ENCODE measurements at regions not wholly inside any gene's neighbourhood (a gene's known extent, or its start where the extent isn't known, plus 50 kb on each side); places are given as distances from the start of the nearest gene placed in this dataset.

DNA sequence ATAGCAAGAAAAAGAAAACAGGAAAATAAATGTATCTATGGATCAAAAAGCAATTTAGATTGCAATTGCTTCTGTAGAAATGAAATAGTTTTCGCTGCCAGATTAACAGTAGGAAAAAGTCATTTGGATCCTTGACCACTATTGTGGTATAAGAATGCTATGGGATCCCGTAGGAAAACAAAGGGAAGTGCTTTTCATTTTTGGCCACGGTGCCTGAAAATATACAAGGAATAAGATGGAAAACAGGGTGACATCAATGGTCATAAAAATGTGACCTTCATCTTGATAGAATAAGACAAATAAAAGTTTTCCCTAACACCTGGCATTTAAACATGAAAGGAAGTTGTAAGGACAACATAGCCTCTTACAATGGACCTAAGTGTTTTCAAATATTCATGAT, 622.8 kb downstream of the DACH1 start:
- H3K4me3 Mint-ChIP-seq (ENCODE audit: low read depth, unreplicated experiment) = no peak overlapping the region
- DNase-seq = no peak
- TF ChIP-seq, protein P1, sequence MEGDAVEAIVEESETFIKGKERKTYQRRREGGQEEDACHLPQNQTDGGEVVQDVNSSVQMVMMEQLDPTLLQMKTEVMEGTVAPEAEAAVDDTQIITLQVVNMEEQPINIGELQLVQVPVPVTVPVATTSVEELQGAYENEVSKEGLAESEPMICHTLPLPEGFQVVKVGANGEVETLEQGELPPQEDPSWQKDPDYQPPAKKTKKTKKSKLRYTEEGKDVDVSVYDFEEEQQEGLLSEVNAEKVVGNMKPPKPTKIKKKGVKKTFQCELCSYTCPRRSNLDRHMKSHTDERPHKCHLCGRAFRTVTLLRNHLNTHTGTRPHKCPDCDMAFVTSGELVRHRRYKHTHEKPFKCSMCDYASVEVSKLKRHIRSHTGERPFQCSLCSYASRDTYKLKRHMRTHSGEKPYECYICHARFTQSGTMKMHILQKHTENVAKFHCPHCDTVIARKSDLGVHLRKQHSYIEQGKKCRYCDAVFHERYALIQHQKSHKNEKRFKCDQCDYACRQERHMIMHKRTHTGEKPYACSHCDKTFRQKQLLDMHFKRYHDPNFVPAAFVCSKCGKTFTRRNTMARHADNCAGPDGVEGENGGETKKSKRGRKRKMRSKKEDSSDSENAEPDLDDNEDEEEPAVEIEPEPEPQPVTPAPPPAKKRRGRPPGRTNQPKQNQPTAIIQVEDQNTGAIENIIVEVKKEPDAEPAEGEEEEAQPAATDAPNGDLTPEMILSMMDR (IDR thresholded peaks at IDR 0.05; ENCODE audit: unreplicated experiment) = no peak
- CTCF ChIA-PET = no interaction called here
- BruUV-seq (replicated peaks) = no TSS peak
- no peaks in the 10 kb centered on the region for H3K9me3 Mint-ChIP-seq (ENCODE audit: low read depth, unreplicated experiment)
- intact Hi-C loops (cut with micrococcal nuclease; ENCODE audit: unreplicated experiment) = no loop called here
- H3K27ac Mint-ChIP-seq (ENCODE audit: unreplicated experiment) = no peak overlapping the region
- H3K4me1 Mint-ChIP-seq (ENCODE audit: low read depth, unreplicated experiment) = no peaks in the 10 kb centered on the region
- H3K36me3 Mint-ChIP-seq (ENCODE audit: insufficient read depth, unreplicated experiment) = no peaks in the 10 kb centered on the region
- H3K27me3 Mint-ChIP-seq (ENCODE audit: unreplicated experiment) = no peaks in the 10 kb centered on the region

DNA sequence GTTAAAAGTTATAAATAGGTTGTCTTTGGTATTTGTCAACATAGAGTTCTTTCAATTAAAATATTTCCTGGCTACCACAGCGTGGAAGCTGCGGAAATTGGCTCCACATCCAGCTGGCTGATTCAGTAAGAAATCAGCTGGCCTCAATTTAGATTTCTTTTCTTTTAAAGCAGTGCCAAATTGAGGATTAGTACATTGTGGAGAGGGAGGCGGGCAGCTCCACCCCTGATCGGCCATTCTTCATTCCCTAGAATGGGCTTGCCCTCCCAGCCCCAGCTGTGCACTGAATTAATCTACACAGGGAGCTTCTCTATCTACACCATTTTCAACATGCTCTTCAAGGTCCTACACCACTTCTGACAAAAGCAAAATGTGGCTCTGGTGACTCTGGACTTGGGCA, 624.8 kb downstream of the DACH1 start:
- intact Hi-C loops (cut with micrococcal nuclease; ENCODE audit: unreplicated experiment) = no loop called here

DNA sequence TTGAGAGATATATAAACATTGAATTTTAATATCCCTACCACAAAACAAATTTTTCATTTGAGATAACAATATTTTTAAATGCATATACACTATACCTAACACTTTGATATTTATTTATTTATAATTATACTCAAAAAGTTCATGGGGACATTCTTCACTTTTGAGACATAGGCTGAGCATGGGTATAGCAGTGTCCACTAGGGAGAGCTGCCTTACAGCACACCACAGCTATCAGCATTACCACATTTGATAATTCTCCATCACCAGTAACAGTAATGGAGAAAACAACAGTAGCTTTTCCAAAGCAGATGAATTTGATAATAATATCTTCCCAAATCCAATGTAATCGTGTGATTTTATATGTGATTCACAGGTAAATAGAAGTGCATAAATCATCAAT, 626.1 kb downstream of the DACH1 start:
- no peaks in the 10 kb centered on the region for H3K27me3 Mint-ChIP-seq (ENCODE audit: unreplicated experiment)
- no peak overlapping the region for H3K27ac Mint-ChIP-seq (ENCODE audit: unreplicated experiment)
- TF ChIP-seq, protein P1 (IDR thresholded peaks at IDR 0.05; ENCODE audit: unreplicated experiment) = no peak
- no peaks in the 10 kb centered on the region for H3K4me1 Mint-ChIP-seq (ENCODE audit: low read depth, unreplicated experiment)
- intact Hi-C loops (cut with micrococcal nuclease; ENCODE audit: unreplicated experiment) = no loop called here
- no TSS peak for BruUV-seq (replicated peaks)
- no peak for DNase-seq
- no peaks in the 10 kb centered on the region for H3K9me3 Mint-ChIP-seq (ENCODE audit: low read depth, unreplicated experiment)
- CTCF ChIA-PET = interaction anchor here (0.6 kb wide), 1 partner anchor 638 kb away, joined by 4 read pairs; no protein-coding TSS in a partner anchor
- no peak overlapping the region for H3K4me3 Mint-ChIP-seq (ENCODE audit: low read depth, unreplicated experiment)
- no peaks in the 10 kb centered on the region for H3K36me3 Mint-ChIP-seq (ENCODE audit: insufficient read depth, unreplicated experiment)

More for the DNA sequence above, 624.8 kb downstream of the DACH1 start:
- no peaks in the 10 kb centered on the region for H3K36me3 Mint-ChIP-seq (ENCODE audit: insufficient read depth, unreplicated experiment)
- TF ChIP-seq, protein P1 (IDR thresholded peaks at IDR 0.05; ENCODE audit: unreplicated experiment) = no peak
- no TSS peak for BruUV-seq (replicated peaks)
- no peaks in the 10 kb centered on the region for H3K27me3 Mint-ChIP-seq (ENCODE audit: unreplicated experiment)
- no peak overlapping the region for H3K4me3 Mint-ChIP-seq (ENCODE audit: low read depth, unreplicated experiment)
- no peak for DNase-seq
- H3K27ac Mint-ChIP-seq (ENCODE audit: unreplicated experiment) = no peak overlapping the region
- H3K4me1 Mint-ChIP-seq (ENCODE audit: low read depth, unreplicated experiment) = no peaks in the 10 kb centered on the region
- no peaks in the 10 kb centered on the region for H3K9me3 Mint-ChIP-seq (ENCODE audit: low read depth, unreplicated experiment)
- CTCF ChIA-PET = no interaction called here

DNA sequence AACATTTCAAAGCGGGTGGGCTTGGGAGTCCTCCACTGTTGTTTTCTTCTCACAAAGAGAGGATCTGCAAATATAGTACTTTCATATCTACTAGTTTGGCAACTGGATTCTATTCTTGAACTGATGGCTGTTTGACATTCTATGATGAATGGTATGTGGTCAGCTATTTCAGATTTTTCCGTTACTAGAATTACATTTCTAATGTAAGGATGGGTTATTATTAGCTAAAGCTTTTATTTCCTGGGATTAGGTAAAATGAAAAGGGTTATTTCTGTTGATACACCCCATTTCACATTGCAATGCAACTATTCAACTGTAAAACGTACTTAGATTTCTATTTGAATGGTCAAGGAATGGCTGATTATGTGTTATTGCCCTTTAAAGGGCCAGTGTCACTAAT, 629.7 kb downstream of the DACH1 start:
- no peaks in the 10 kb centered on the region for H3K36me3 Mint-ChIP-seq (ENCODE audit: insufficient read depth, unreplicated experiment)
- intact Hi-C loops (cut with micrococcal nuclease; ENCODE audit: unreplicated experiment) = no loop called here
- no peaks in the 10 kb centered on the region for H3K9me3 Mint-ChIP-seq (ENCODE audit: low read depth, unreplicated experiment)
- H3K27ac Mint-ChIP-seq (ENCODE audit: unreplicated experiment) = no peak overlapping the region
- H3K4me3 Mint-ChIP-seq (ENCODE audit: low read depth, unreplicated experiment) = no peak overlapping the region
- DNase-seq = no peak
- no peaks in the 10 kb centered on the region for H3K4me1 Mint-ChIP-seq (ENCODE audit: low read depth, unreplicated experiment)
- BruUV-seq (replicated peaks) = no TSS peak
- CTCF ChIA-PET = no interaction called here
- TF ChIP-seq, protein P1 (IDR thresholded peaks at IDR 0.05; ENCODE audit: unreplicated experiment) = no peak
- H3K27me3 Mint-ChIP-seq (ENCODE audit: unreplicated experiment) = no peaks in the 10 kb centered on the region

All from Calu3 (cell line).